GM23338 (cell line): ENCODE measurements at regions not wholly inside any gene's neighbourhood (a gene's known extent, or its start where the extent isn't known, plus 50 kb on each side); places are given as distances from the start of the nearest gene placed in this dataset.

Experiments
- ATAC-seq: fragments of 200-7000 bp; cut with Tn5 transposase; 3 replicates; pipeline ENCODE4 v1.9.1; 2020
- DNase-seq: peaks from one replicate; pipeline ENCODE4 v3.0.0-alpha.2; 2015; ENCODE audit warnings: low spot score
- H2AFZ ChIP-seq: fragments of 200-600 bp; sonication (generic); 2 replicates; pipeline ENCODE4 v1.8.0; 2016; ENCODE audit warnings: antibody characterized with exemption, mild to moderate bottlenecking, moderate library complexity
- H3F3A ChIP-seq: fragments of 200-600 bp; sonication (generic); replicated peaks from 2 replicates; pipeline ENCODE4 v1.8.0; 2017; ENCODE audit warnings: antibody characterized with exemption, mixed run types, low read depth
- H3K27ac ChIP-seq: fragments of 200-600 bp; sonication (generic); 2 replicates; pipeline ENCODE4 v1.6.1; 2016; ENCODE audit warnings: low read depth
- H3K27me3 ChIP-seq: fragments of 200-600 bp; sonication (generic); 2 replicates; pipeline ENCODE4 v1.8.0; 2016; ENCODE audit warnings: mild to moderate bottlenecking, mixed run types, moderate library complexity; ENCODE audit not compliant: insufficient read depth
- H3K36me3 ChIP-seq: fragments of 200-600 bp; sonication (generic); 2 replicates; pipeline ENCODE4 v1.8.0; 2016; ENCODE audit warnings: mild to moderate bottlenecking; ENCODE audit not compliant: insufficient read depth
- H3K4me1 ChIP-seq: fragments of 200-600 bp; sonication (generic); 2 replicates; pipeline ENCODE4 v1.8.0; 2016; ENCODE audit warnings: mild to moderate bottlenecking, moderate library complexity; ENCODE audit not compliant: insufficient read depth
- H3K4me2 ChIP-seq: fragments of 200-600 bp; sonication (generic); 2 replicates; pipeline ENCODE4 v1.7.1; 2017; ENCODE audit warnings: mixed run types
- H3K4me3 ChIP-seq: fragments of 200-600 bp; sonication (generic); 2 replicates; pipeline ENCODE4 v1.6.1; 2016; ENCODE audit warnings: mixed run types
- H3K79me2 ChIP-seq: fragments of 200-600 bp; sonication (generic); replicated peaks from 2 replicates; pipeline ENCODE4 v1.8.0; 2017; ENCODE audit warnings: mild to moderate bottlenecking; ENCODE audit not compliant: insufficient read depth
- H3K9me2 ChIP-seq: fragments of 200-600 bp; sonication (generic); 2 replicates; pipeline ENCODE4 v1.8.0; 2017; ENCODE audit not compliant: insufficient read depth
- H4K20me1 ChIP-seq: fragments of 200-600 bp; sonication (generic); replicated peaks from 2 replicates; pipeline ENCODE4 v1.8.0; 2017; ENCODE audit warnings: mild to moderate bottlenecking; ENCODE audit not compliant: insufficient read depth
- H3K27ac Mint-ChIP-seq: 2 replicates; pipeline ENCODE4 v1.8.0; 2020; ENCODE audit warnings: inconsistent platforms, mild to moderate bottlenecking, moderate library complexity, mixed read lengths
- H3K27me3 Mint-ChIP-seq: 3 replicates; pipeline ENCODE4 v1.8.0; 2022; ENCODE audit warnings: low read depth, mild to moderate bottlenecking, moderate library complexity, mixed read lengths, inconsistent platforms; ENCODE audit not compliant: insufficient read depth, poor library complexity
- H3K36me3 Mint-ChIP-seq: 3 replicates; pipeline ENCODE4 v1.8.0; 2021; ENCODE audit warnings: low read depth, mild to moderate bottlenecking, inconsistent platforms, moderate library complexity, mixed read lengths
- H3K4me1 Mint-ChIP-seq: 3 replicates; pipeline ENCODE4 v1.8.0; 2020; ENCODE audit warnings: mild to moderate bottlenecking, inconsistent platforms, mixed read lengths
- H3K4me3 Mint-ChIP-seq: 3 replicates; pipeline ENCODE4 v1.8.0; 2021; ENCODE audit warnings: moderate library complexity, mild to moderate bottlenecking, inconsistent platforms, mixed read lengths
- H3K9me3 Mint-ChIP-seq: 3 replicates; pipeline ENCODE4 v1.8.0; 2020; ENCODE audit warnings: moderate library complexity, mild to moderate bottlenecking, inconsistent platforms, mixed read lengths
- CREB1 ChIP-seq: fragments of 250-450 bp; sonication (Bioruptor Pico); IDR thresholded peaks from 2 replicates; pipeline ENCODE4 v1.5.0; 2020; ENCODE audit warnings: low read depth, mild to moderate bottlenecking, moderate library complexity
- CTCF ChIP-seq, 2 experiments: fragments of 200-600 bp in 1 of 2; sonication (generic) in 1 of 2; conservative IDR thresholded peaks; 2 replicates each; pipeline versions ENCODE4 v1.5.1 to v1.6.1; 2016 to 2017; ENCODE audit warnings: antibody characterized with exemption in 2 of 2, low read depth in 2 of 2, mild to moderate bottlenecking in 2 of 2, moderate library complexity in 1 of 2
- ETS1 ChIP-seq: IDR thresholded peaks from 2 replicates; pipeline ENCODE4 v1.6.1; 2016; ENCODE audit warnings: antibody characterized with exemption
- EZH2 ChIP-seq: fragments of 200-600 bp; sonication (generic); IDR thresholded peaks from one replicate; pipeline ENCODE4 v1.8.0; 2017; ENCODE audit warnings: antibody characterized with exemption, mild to moderate bottlenecking, low read depth; ENCODE audit not compliant: unreplicated experiment
- EZH2phosphoT487 ChIP-seq: fragments of 200-600 bp; sonication (generic); IDR thresholded peaks from one replicate; pipeline ENCODE4 v1.8.1; 2018; ENCODE audit warnings: antibody characterized with exemption; ENCODE audit not compliant: unreplicated experiment
- JUNB ChIP-seq: IDR thresholded peaks from one replicate; pipeline ENCODE4 v1.6.1; 2016; ENCODE audit warnings: antibody characterized with exemption; ENCODE audit not compliant: unreplicated experiment
- NANOG ChIP-seq: IDR thresholded peaks from 2 replicates; pipeline ENCODE4 v1.6.1; 2016; ENCODE audit warnings: antibody characterized with exemption, borderline replicate concordance
- POLR2AphosphoS5 ChIP-seq: IDR thresholded peaks from 2 replicates; pipeline ENCODE4 v1.6.1; 2016; ENCODE audit warnings: antibody characterized with exemption, low read depth
- REST ChIP-seq: IDR thresholded peaks from one replicate; pipeline ENCODE4 v1.6.1; 2018; ENCODE audit warnings: antibody characterized with exemption; ENCODE audit not compliant: unreplicated experiment
- STAT1 ChIP-seq: IDR thresholded peaks from one replicate; pipeline ENCODE4 v1.6.1; 2016; ENCODE audit warnings: antibody characterized with exemption; ENCODE audit not compliant: unreplicated experiment
- ZNF114 ChIP-seq: fragments of 250-450 bp; sonication (Bioruptor Pico); IDR thresholded peaks from 2 replicates; pipeline ENCODE4 v1.5.0; 2020; ENCODE audit warnings: mild to moderate bottlenecking, moderate library complexity
- ZNF331 ChIP-seq: fragments of 250-450 bp; sonication (Bioruptor Pico); IDR thresholded peaks from 2 replicates; pipeline ENCODE4 v1.5.0; 2020; ENCODE audit warnings: low read depth, mild to moderate bottlenecking, moderate library complexity
- ZNF462 ChIP-seq: fragments of 250-450 bp; sonication (Bioruptor Pico); IDR thresholded peaks from 2 replicates; pipeline ENCODE4 v1.5.0; 2020; ENCODE audit warnings: mild to moderate bottlenecking, moderate library complexity

- Histone ChIP-seq H3K4me3 (no peak overlapping the region), H2AFZ (no peak overlapping the region), H4K20me1 (no peaks in the 10 kb centered on the region), H3F3A (no peaks in the 10 kb centered on the region), H3K79me2 (no peaks in the 10 kb centered on the region), H3K4me1 (no peaks in the 10 kb centered on the region), H3K27ac (no peak overlapping the region), H3K9me2 (no peaks in the 10 kb centered on the region), H3K27me3 (no peaks in the 10 kb centered on the region), H3K36me3 (no peaks in the 10 kb centered on the region), H3K4me2 (no peak overlapping the region)
- no peak for TF ChIP-seq EZH2
- no peak for TF ChIP-seq CTCF (conservative IDR thresholded peaks at IDR 0.05; ENCODE audit: low read depth in 2 of 2)
- TF ChIP-seq ETS1, result no peak
- no peak for TF ChIP-seq JUNB
- TF ChIP-seq REST, result no peak
- TF ChIP-seq ZNF331 (CRISPR knock-in tag), result no peak
- TF ChIP-seq POLR2AphosphoS5, result no peak
- TF ChIP-seq ZNF114, result no peak
- no peak for TF ChIP-seq ZNF462
- no peak for TF ChIP-seq CREB1 (CRISPR knock-in tag)
- no peak for TF ChIP-seq NANOG
- no peak for TF ChIP-seq STAT1
- TF ChIP-seq EZH2phosphoT487, result no peak
- Mint-ChIP-seq H3K36me3 (no peaks in the 10 kb centered on the region), H3K27ac (no peak overlapping the region), H3K9me3 (no peaks in the 10 kb centered on the region), H3K27me3 (no peaks in the 10 kb centered on the region), H3K4me3 (no peak overlapping the region), H3K4me1 (no peaks in the 10 kb centered on the region)
- DNase-seq (no peak), ATAC-seq (no peak)
These were observed 208.5 kb upstream of the DIO2 start for GRCh38 chr14:80419769-80420168.
